ENCODE measurements at regions not wholly inside any gene's neighbourhood (a gene's known extent, or its start where the extent isn't known, plus 50 kb on each side); places are given as distances from the start of the nearest gene placed in this dataset.
"Not testable (repeated sequence)": the region's sequence is repeated elsewhere in the genome, so short reads cannot be mapped to it uniquely, and the experiment has no call there.

DNA sequence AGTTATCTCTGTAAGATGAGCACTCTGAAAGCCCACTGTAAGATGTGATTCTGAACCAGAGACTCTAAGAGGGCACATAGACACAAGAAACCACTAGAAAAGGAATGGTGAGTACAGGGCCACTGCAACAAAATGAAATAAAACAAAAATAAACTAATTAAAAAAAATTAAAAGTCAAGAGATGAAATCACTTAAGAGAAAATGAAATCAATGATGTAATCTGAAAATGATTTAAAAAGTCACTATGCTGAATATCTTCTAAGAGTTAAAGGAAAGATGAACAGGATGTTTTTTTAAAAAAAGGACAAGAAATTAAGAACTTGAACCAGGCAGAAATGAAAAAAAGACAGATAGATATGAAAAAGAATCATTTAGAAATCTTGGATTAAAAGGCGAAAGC is 110.6 kb upstream of the OLIG2 start:
- Mint-ChIP-seq H3K36me3 (no peaks in the 10 kb centered on the region), H3K27ac (no peak overlapping the region), H3K9me3 (no peaks in the 10 kb centered on the region)
- ATAC-seq (no peak), DNase-seq (ENCODE audit: low spot score in 2 of 2) (no peak)

DNA sequence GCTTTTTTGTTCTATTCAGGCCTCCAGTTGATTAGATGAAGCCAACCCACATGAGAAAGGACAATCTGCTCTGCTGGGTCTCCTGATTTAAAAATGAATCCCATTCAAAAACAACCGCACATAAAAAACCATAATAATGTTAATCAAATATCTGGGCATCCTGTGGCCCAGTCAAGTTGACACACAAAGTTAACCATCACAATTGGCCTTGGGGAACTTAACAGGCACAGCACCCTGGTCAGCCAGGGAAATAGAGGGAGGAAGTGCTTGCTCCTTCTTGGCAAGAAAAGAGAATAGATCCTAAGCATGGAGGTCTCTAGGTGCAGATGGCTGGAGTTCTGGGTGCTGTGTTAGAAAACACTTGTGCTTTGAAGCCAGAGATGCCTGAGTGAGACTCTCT is 109.6 kb upstream of the OLIG2 start:
- Mint-ChIP-seq H3K27ac (no peak overlapping the region), H3K9me3 (no peaks in the 10 kb centered on the region), H3K36me3 (no peaks in the 10 kb centered on the region)
- DNase-seq (ENCODE audit: low spot score in 2 of 2) (no peak), ATAC-seq (no peak)

DNA sequence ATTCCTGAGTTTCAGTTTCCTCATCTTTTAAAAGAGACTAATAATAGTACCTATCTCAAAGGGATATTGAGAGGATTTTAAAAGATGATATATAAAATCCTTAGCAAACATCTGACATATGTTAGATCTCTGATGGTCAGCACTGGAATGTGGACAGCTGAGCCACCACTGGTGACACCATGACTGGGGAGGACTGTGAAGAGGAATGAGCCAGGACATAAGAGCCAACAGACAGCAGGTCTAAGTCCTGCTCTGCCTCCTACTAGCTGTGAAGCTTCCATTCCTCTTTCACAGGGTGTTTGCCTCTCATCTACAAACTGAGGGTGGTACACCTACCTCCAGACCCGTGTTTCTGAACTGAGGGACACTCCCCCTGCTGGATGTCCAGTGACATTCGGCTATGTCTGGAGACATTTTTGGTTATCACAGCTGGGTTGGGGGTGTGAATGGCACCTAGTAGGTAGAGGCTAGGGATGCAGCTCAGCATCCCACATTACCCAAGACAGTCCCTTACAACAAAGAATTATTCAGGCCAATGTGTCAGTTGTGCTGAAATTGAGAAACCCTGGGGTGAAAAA is 109.1 kb upstream of the OLIG2 start:
- ATAC-seq (peak in 1 of 2 donors; percentile 39), DNase-seq (ENCODE audit: low spot score in 2 of 2) (no peak)
- Mint-ChIP-seq H3K27ac (no peak overlapping the region), H3K9me3 (peaks cover 0 to under 1% of the 10 kb centered on the region in 2 donors), H3K36me3 (no peaks in the 10 kb centered on the region)

DNA sequence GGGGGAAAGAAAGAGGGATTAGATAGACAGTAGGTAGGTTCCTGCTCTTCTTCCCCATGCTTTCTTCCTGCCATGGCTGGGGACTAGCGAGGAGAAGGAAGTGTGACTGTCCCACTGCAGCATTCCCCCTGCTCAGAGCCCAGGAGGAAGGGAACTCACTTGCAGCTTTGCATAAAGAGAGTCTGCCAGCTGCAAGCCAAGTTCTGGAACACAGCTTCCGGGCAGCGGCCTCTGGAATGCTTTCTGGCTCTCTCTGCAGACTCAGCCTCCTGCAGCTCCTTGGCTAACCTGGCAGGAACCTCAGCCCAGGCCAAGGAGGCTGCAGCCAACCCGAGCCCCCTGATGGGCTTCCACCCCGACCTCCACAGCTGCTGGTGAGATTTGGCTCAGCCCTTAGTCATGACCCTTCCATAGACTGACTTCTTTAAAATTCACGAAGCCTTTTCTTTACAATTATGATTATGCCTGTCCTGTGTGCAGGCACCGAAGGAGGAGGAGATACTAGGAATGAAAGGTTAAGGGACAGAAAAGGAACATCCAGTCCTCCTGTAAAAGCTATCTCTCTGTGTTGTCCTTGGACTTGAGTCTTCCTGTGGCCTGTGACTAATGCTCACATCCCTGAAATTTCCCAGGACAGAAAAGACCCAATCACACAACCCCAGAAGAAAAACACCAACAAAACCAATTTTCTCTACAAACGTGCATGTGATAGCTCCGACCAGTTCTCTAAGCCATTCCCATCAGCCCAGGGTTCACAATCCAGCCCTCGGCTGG is 108.2 kb upstream of the OLIG2 start:
- Mint-ChIP-seq H3K36me3 (no peaks in the 10 kb centered on the region), H3K27ac (no peak overlapping the region), H3K9me3 (peaks cover 0 to 6% of the 10 kb centered on the region in 2 donors)
- DNase-seq (ENCODE audit: low spot score in 2 of 2) (no peak), ATAC-seq (no peak)

DNA sequence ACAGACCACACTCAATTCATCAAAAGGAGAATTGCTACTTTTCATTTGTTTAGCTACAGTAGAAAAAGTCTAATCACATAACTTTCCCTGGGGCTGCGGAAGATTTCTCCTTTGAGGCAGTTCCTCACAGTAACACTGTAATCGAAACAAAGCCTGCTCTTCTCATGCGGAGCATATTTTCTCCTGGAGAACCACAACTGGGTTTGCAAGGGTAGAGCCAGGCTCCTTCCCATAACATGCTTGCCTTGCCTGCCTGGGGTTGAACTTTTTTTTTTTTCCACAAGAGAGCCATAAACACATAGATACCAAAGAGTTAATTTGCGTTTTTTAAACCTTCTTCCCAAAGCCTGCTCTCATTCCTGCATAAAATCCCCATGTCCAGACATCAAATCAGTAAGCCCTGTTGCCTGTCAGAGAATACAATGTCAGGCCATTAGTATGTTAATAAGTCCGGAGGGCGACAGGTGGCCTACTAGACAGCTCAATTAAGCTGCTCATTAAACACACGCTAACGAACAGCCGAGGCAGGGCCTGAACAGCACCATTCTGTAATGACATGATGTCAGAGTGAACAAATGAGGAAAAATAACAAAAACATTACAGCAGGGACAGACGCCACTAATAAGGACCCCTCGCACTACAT is 107.1 kb upstream of the OLIG2 start:
- DNase-seq (ENCODE audit: low spot score in 2 of 2): no peak
- Mint-ChIP-seq H3K36me3 (no peaks in the 10 kb centered on the region), H3K9me3 (peaks cover 0 to 6% of the 10 kb centered on the region in 2 donors), H3K27ac (no peak overlapping the region)
- ATAC-seq: no peak

DNA sequence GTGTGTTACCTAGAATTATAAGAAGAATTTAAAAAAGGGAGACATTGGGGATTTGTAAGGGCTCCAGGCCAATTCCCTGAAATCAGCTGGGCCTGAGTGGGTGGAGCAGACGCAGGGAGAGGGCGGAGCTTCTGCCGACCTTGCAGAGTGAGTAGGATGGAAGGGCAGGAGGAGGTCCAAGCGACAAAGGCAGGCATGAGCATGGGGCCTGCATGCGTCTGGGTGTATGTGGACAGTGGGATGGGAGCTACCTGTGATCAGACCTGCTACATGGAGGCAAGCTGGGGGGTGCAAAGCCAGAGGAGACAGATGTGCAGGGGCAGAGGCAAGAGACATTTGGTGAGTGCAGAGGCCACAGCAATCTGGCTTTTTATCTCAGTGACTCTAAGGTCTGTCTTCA is 105.3 kb upstream of the OLIG2 start:
- Mint-ChIP-seq H3K9me3 (peaks cover 12 to 14% of the 10 kb centered on the region in 2 donors), H3K36me3 (peaks cover 12 to 17% of the 10 kb centered on the region in 2 donors), H3K27ac (peak overlapping the region in 1 of 2 donors; percentile 25)
- DNase-seq (ENCODE audit: low spot score in 2 of 2) (no peak), ATAC-seq (no peak)

DNA sequence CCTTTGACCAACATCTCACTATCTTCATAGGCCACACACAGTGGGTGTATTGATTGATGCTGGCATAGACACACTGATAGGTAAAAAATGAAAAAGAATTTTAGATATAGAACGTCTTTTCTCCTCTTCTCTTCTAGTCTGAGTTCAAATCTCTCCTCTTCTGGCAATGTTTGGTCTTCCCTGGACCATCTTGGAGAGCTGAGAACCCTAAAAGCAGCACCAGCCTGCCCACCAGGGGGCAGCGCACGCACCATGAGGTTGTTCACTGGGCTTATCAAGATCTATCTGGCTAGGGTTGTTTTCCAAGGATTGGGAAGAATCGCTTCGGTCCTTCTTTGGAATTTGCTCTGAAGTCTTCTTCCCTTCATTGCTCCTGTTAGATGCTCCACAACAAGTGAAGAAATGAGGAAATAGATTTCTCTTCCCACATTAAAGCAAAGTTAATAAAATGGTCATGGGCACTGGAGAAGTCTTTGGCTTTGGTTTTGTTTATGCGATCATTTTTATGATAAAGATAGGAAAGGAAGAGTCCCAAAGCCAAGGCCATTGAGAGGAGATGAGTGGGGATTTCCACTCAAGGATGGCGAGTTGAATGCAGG is 104.0 kb upstream of the OLIG2 start:
- ATAC-seq (peak; percentile 40 to 44), DNase-seq (ENCODE audit: low spot score in 2 of 2) (peak in 1 of 2 donors; percentile 63)
- Mint-ChIP-seq H3K27ac (no peak overlapping the region), H3K36me3 (peaks cover 17 to 21% of the 10 kb centered on the region in 2 donors), H3K9me3 (peaks cover 16 to 20% of the 10 kb centered on the region in 2 donors)

DNA sequence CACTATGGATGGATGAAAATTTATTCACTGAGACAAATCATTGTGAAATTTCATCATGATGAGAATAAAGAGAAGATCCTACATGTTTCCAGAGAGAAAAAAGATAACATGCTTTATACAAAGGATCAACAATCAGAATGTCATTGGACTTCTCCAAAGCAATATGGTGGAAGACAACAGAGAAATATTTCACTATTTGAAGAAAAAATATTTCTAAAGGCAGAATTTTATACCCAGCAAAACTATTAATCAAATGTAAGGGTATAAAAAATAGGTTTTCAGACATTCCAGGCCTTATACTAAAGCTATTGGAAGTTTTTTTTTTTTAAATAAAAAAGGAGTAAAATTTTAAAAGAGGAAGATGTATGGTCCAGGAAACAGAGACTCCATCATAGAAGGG is 100.6 kb upstream of the OLIG2 start:
- DNase-seq (ENCODE audit: low spot score in 2 of 2) (no peak), ATAC-seq (no peak)
- Mint-ChIP-seq H3K9me3 (peaks cover 16 to 30% of the 10 kb centered on the region in 2 donors), H3K36me3 (peaks cover 17 to 34% of the 10 kb centered on the region in 2 donors), H3K27ac (no peak overlapping the region)

DNA sequence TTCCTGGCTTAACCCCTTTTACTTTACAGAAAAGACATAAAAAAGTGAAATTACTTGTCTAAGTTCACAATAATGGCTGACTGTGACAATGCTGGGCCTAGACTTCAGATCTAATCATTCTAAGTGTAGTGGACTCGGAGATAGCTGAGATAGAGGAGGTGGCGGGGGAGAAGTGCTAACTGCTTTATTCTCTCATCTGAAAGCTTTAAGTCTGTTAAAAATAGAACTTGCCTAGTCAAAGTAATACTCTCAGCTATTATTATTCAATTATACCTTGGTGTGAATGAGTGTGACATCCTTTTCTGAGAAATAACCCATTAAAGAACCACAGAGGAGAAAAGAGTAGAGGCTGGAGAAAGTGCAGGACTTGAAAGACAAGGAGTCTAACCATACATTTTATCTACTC is 96.1 kb upstream of the OLIG2 start:
- Mint-ChIP-seq H3K27ac (no peak overlapping the region), H3K9me3 (peaks cover 9 to 25% of the 10 kb centered on the region in 2 donors), H3K36me3 (peaks cover 8 to 37% of the 10 kb centered on the region in 2 donors)
- DNase-seq (ENCODE audit: low spot score in 2 of 2) (no peak), ATAC-seq (peak in 1 of 2 donors; percentile 66)

DNA sequence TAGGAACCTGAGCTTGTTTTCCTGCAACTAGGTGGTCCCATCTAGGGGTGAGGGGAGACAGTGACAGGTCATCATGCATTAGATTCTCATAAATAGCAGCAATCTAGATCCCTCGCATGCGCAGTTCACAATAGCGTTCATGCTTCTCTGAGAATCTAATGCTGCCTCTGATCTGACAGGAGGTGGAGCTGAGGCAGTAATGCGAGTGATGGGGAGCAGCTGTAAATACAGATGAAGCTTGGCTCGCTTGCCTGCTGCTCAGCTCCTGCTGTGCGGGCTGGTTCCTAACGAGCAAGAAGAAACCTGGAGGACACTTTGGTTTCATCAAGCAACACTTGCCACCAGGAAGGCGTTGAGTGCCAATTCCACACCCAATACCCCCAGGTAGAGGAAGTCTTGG is 95.1 kb upstream of the OLIG2 start:
- Mint-ChIP-seq H3K36me3 (peaks cover 0 to 27% of the 10 kb centered on the region in 2 donors), H3K9me3 (peaks cover 4 to 21% of the 10 kb centered on the region in 2 donors), H3K27ac (no peak overlapping the region)
- no peak for DNase-seq (ENCODE audit: low spot score in 2 of 2)
- no peak for ATAC-seq

DNA sequence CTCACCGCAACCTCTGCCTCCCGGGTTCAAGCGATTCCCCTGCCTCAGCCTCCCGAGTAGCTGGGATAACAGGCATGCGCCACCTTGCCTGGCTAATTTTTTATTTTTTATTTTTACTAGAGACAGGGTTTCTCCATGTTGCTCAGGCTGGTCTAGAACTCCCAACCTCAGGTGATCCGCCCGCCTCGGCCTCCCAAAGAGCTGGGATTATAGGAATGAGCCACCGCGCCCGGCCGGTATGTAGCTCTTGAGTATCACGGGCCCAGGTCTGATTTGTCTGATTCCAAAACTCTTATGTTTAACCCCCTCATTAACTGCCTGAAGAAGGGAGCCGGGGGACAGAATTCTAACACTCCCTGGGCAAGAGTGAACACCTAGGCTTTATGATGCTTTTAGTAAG is 91.7 kb upstream of the OLIG2 start:
- H3K36me3 Mint-ChIP-seq; H3K27ac Mint-ChIP-seq; DNase-seq (ENCODE audit: low spot score in 2 of 2); ATAC-seq; H3K9me3 Mint-ChIP-seq: not testable (repeated sequence)

DNA sequence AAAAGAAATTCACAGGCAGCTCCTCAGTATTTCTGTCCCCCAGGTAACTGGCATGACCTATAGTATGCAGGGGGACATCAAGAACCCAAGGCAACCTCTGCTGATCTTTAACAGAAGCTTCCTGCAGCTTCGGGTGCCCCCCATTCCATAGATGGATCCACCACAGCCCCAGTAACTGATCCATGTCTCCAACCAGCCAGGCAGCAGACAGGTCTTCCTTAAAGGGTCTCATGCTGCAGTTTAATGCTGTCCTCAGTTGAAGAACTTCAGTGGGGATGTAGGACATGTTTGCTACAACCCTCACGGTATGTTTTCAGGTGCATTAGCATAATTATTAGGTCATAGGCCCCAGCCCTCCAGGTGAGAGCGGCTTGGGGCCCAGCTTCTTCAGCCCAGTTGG is 90.9 kb upstream of the OLIG2 start:
- ATAC-seq (no peak), DNase-seq (ENCODE audit: low spot score in 2 of 2) (no peak)
- peaks cover 0 to 5% of the 10 kb centered on the region in 2 donors for H3K9me3 Mint-ChIP-seq
- peaks cover 0 to 7% of the 10 kb centered on the region in 2 donors for H3K36me3 Mint-ChIP-seq
- no peak overlapping the region for H3K27ac Mint-ChIP-seq

DNA sequence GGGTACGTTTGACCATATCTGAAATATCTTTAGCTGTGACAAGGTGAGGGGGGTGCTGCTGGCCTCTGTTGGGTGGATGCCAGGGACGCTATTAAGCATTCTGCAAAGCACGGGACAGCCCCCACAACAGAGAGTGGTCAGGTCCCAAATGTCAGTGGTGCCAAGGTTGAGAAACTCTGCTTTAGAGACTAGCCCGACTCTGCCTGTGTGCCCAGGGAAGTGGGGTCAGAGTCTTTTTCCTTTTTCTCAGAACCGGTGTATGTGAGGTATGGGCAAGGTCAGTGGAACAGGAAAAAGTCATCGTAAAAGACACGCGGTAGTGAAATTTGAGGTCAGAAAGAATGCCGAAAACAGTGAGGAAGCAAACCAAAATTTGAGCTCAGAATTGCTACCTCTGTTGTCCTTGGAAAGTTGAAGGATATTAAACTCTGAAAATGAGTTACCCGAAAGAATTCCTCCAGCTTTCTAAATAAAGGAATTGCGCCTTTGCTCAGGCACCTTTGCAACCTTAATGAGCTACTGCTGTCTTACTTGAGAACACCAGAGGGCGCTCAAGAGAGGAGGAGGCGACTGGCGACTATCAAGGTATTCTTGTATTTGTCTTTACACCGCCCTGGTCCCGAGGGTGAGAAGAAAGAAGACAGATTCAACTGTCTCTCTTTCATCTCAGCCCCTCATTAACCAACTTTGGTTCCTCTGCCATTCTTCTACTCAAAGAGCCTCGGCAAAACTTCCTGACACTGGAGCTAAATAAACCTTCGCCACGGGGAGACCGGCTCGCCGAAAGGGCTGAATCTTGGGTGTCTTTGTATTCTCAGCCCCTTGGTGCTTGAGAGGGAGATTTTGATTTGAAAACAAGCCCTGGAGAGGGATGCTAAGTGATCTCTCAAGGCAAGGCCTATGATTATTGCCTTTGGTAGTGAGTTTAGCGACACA is 85.4 kb upstream of the OLIG2 start:
- DNase-seq (ENCODE audit: low spot score in 2 of 2): peak in 1 of 2 donors; percentile 42

DNA sequence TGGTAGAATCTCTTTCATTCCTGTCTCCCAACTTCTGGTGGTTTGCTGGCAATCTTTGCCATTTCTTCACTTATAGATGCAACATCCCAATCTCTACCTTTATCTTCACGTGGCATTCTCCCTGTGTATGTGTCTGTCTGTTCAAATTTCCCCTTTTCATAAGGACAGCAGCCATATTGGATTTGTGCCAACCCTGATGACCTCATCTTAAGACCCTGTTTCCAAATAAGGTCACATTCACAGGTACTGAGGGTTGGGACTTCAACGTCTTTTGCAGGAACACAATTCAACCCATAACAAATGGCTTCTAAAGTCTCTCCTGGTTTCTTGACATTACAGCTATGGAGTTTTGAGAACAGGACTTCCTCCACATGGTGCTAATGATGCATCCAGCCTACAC is 84.5 kb upstream of the OLIG2 start:
- no peak overlapping the region for H3K27ac Mint-ChIP-seq
- ATAC-seq (no peak), DNase-seq (ENCODE audit: low spot score in 2 of 2) (no peak)
- H3K9me3 Mint-ChIP-seq: peaks cover 0 to 4% of the 10 kb centered on the region in 2 donors
- H3K36me3 Mint-ChIP-seq: no peaks in the 10 kb centered on the region

More for the DNA sequence above, 85.4 kb upstream of the OLIG2 start:
- peak in 1 of 2 donors; percentile 50 for ATAC-seq
- H3K36me3 Mint-ChIP-seq: no peaks in the 10 kb centered on the region
- no peaks in the 10 kb centered on the region for H3K9me3 Mint-ChIP-seq
- H3K27ac Mint-ChIP-seq: no peak overlapping the region

DNA sequence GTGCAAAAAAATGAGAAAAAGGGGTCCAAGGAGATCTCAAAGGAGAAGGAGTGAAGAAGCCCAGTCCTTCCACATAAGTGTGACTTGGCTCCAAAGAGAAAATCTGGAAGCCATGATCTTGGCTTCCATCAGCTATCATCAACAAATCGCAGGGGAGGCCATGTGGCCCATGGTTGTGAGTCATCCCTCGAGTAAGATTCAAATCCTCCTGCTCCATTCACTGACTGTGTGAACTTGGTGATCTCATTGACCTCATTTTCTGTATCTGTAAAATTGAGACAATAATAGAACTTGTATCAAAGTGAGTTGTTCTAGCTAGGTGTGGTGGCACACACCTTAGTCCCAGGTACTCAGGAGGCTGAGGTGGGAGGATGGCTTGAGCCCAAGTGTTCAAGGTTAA is 79.1 kb upstream of the OLIG2 start:
- Mint-ChIP-seq H3K9me3 (peaks cover 0 to 6% of the 10 kb centered on the region in 2 donors), H3K36me3 (no peaks in the 10 kb centered on the region), H3K27ac (no peak overlapping the region)
- ATAC-seq (peak; percentile 49 to 66), DNase-seq (ENCODE audit: low spot score in 2 of 2) (no peak)

DNA sequence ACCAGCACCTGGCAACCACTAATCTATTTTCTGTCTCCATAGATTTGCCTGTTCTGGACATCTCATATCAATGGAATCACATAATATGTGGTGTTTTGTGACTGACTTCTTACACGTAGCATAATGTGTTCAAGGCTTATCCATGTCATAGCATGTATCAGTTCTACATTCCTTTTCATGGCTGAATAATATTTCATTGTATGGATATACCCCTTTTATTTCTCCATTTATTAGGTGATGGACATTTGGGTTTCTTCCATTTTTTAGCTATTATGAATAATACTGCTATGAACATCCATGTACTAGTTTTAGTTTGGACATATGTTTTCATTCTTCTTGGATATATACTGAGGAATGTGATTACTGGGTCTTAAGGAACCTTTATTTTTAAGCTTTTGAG is 78.0 kb upstream of the OLIG2 start:
- Mint-ChIP-seq H3K9me3 (peaks cover 0 to 6% of the 10 kb centered on the region in 2 donors), H3K36me3 (no peaks in the 10 kb centered on the region), H3K27ac (no peak overlapping the region)
- DNase-seq (ENCODE audit: low spot score in 2 of 2) (no peak), ATAC-seq (no peak)
